Peyer's patch (tissue), 4 donors: ENCODE measurements at regions not wholly inside any gene's neighbourhood (a gene's known extent, or its start where the extent isn't known, plus 50 kb on each side); places are given as distances from the start of the nearest gene placed in this dataset.
"Not testable (repeated sequence)": the region's sequence is repeated elsewhere in the genome, so short reads cannot be mapped to it uniquely, and the experiment has no call there.

Experiments used
- DNase-seq, 3 donors: peaks; one replicate each; pipeline ENCODE4 v3.0.0-alpha.2; 2017 to 2019
- H3K27ac ChIP-seq, 4 donors: fragments of 200-600 bp; sonication (generic); one replicate each; pipeline ENCODE4 v1.5.1; 2016 to 2019
- H3K27me3 ChIP-seq, 2 donors: fragments of 200-600 bp; sonication (generic); one replicate each; pipeline ENCODE4 v1.5.1; 2019
- H3K36me3 ChIP-seq, 3 donors: fragments of 200-600 bp; sonication (generic); one replicate each; pipeline ENCODE4 v1.5.1; 2016 to 2019
- H3K4me1 ChIP-seq, 4 donors: fragments of 200-600 bp; sonication (generic); one replicate each; pipeline ENCODE4 v1.5.1; 2016 to 2019
- H3K4me3 ChIP-seq, 4 donors: fragments of 200-600 bp; sonication (generic); 1 replicate in 3 of 4; 2 replicates in 1 of 4; pipeline ENCODE4 v1.5.1; 2016 to 2019; ENCODE audit warnings: mild to moderate bottlenecking in 1 of 4
- H3K9me3 ChIP-seq, 4 donors: fragments of 200-600 bp; sonication (generic); one replicate each; pipeline ENCODE4 v1.5.1; 2016 to 2019; ENCODE audit warnings: mild to moderate bottlenecking in 1 of 4
- CTCF ChIP-seq, 6 experiments: fragments of 450-650 bp in 4 of 6; fragments of 200-600 bp in 2 of 6; sonication (generic) in 1 of 6; IDR thresholded peaks; one replicate each; pipeline ENCODE4 v1.5.1; 2017 to 2019; ENCODE audit warnings: antibody characterized with exemption in 6 of 6, mild to moderate bottlenecking in 3 of 6, moderate library complexity in 1 of 6
- POLR2A ChIP-seq, 2 donors: fragments of 450-650 bp; IDR thresholded peaks; one replicate each; pipeline ENCODE4 v1.5.1; 2017; ENCODE audit warnings: antibody characterized with exemption in 2 of 2, mild to moderate bottlenecking in 2 of 2, moderate library complexity in 2 of 2

- no peak for DNase-seq
- H3K27me3 ChIP-seq, result no peaks in the 10 kb centered on the region
- TF ChIP-seq CTCF (IDR thresholded peaks at IDR 0.05) (no peak), POLR2A (IDR thresholded peaks at IDR 0.05) (no peak)
- no peaks in the 10 kb centered on the region for H3K4me1 ChIP-seq
- no peaks in the 10 kb centered on the region for H3K9me3 ChIP-seq
- H3K36me3 ChIP-seq, result no peaks in the 10 kb centered on the region
- no peak overlapping the region for H3K4me3 ChIP-seq
- no peak overlapping the region for H3K27ac ChIP-seq
Measured at GRCh38 chr12:3419558-3419957, 71.4 kb upstream of the PRMT8 start.

GRCh38 chr12:3420693-3421092, 70.3 kb upstream of the PRMT8 start:
- Histone ChIP-seq H3K4me1 (no peaks in the 10 kb centered on the region), H3K27me3 (no peaks in the 10 kb centered on the region), H3K27ac (no peak overlapping the region), H3K9me3 (no peaks in the 10 kb centered on the region), H3K4me3 (no peak overlapping the region), H3K36me3 (no peaks in the 10 kb centered on the region)
- DNase-seq, result no peak
- TF ChIP-seq POLR2A (IDR thresholded peaks at IDR 0.05) (no peak), CTCF (IDR thresholded peaks at IDR 0.05) (no peak)

GRCh38 chr12:3421191-3421978, 69.6 kb upstream of the PRMT8 start:
- Histone ChIP-seq H3K4me3 (no peak overlapping the region), H3K36me3 (no peaks in the 10 kb centered on the region), H3K9me3 (no peaks in the 10 kb centered on the region), H3K27ac (no peak overlapping the region), H3K27me3 (no peaks in the 10 kb centered on the region), H3K4me1 (no peaks in the 10 kb centered on the region)
- no peak for TF ChIP-seq POLR2A (IDR thresholded peaks at IDR 0.05)
- TF ChIP-seq CTCF (IDR thresholded peaks at IDR 0.05), result no peak
- no peak for DNase-seq

- DNase-seq, H3K27me3 ChIP-seq, H3K36me3 ChIP-seq, H3K27ac ChIP-seq, H3K4me1 ChIP-seq, H3K4me3 ChIP-seq, H3K9me3 ChIP-seq: not testable (repeated sequence)
Measured at GRCh38 chr12:3424796-3425195, 66.2 kb upstream of the PRMT8 start.

GRCh38 chr12:3427956-3428355, 63.0 kb upstream of the PRMT8 start:
- Histone ChIP-seq H3K27me3 (no peaks in the 10 kb centered on the region), H3K4me1 (no peaks in the 10 kb centered on the region), H3K36me3 (no peaks in the 10 kb centered on the region), H3K9me3 (no peaks in the 10 kb centered on the region), H3K4me3 (no peak overlapping the region), H3K27ac (no peak overlapping the region)
- DNase-seq, result no peak
- no peak for TF ChIP-seq CTCF (IDR thresholded peaks at IDR 0.05)
- TF ChIP-seq POLR2A (IDR thresholded peaks at IDR 0.05), result no peak

- Histone ChIP-seq H3K4me1 (no peaks in the 10 kb centered on the region), H3K27ac (no peak overlapping the region), H3K36me3 (no peaks in the 10 kb centered on the region), H3K27me3 (no peaks in the 10 kb centered on the region), H3K4me3 (no peak overlapping the region), H3K9me3 (no peaks in the 10 kb centered on the region)
- no peak for DNase-seq
- no peak for TF ChIP-seq CTCF (IDR thresholded peaks at IDR 0.05)
- no peak for TF ChIP-seq POLR2A (IDR thresholded peaks at IDR 0.05)
Measured at GRCh38 chr12:3428631-3429030, 62.4 kb upstream of the PRMT8 start.

- H3K36me3 ChIP-seq, H3K27me3 ChIP-seq, DNase-seq, H3K4me1 ChIP-seq, H3K9me3 ChIP-seq, H3K4me3 ChIP-seq, H3K27ac ChIP-seq: not testable (repeated sequence)
Measured at GRCh38 chr12:3429523-3429922, 61.5 kb upstream of the PRMT8 start.
